Panc1 (cell line): ENCODE measurements at regions not wholly inside any gene's neighbourhood (a gene's known extent, or its start where the extent isn't known, plus 50 kb on each side); places are given as distances from the start of the nearest gene placed in this dataset.

Source experiments
- ATAC-seq: fragments of 200-7000 bp; cut with Tn5 transposase; 2 replicates; pipeline ENCODE4 v1.9.1; 2020; ENCODE audit warnings: mild to moderate bottlenecking, moderate library complexity
- BruUV-seq: library from RNA; stranded (reverse); fragments of 400-500 nt; replicated peaks from 2 replicates; lab custom pipeline; 2021; lab: Mats Ljungman, UMichigan
- CTCF ChIA-PET: fragments of 300-600 bp; sonication (Branson Sonifier 250); formaldehyde crosslinking; loops from one replicate; lab custom pipeline; 2022; ENCODE audit warnings: antibody characterized with exemption; lab: Charles Lee
- POLR2A ChIA-PET: fragments of 300-600 bp; sonication (Branson Sonifier 250); formaldehyde crosslinking; loops from one replicate; lab custom pipeline; 2022; ENCODE audit warnings: antibody characterized with exemption; lab: Charles Lee
- DNase-seq: peaks from one replicate; pipeline ENCODE4 v3.0.0-alpha.2; 2010; ENCODE audit warnings: low read depth, low spot score
- H3K27ac ChIP-seq: 2 replicates; pipeline ENCODE4 v1.5.1; 2011; ENCODE audit warnings: mild to moderate bottlenecking, low read length, inconsistent platforms
- H3K27me3 ChIP-seq: fragments of 200-500 bp; sonication (Bioruptor generic); 2 replicates; pipeline ENCODE4 v1.6.0; 2014; ENCODE audit warnings: low read length, inconsistent platforms; ENCODE audit not compliant: control insufficient read depth, insufficient read depth
- H3K36me3 ChIP-seq: fragments of 200-500 bp; sonication (Bioruptor generic); 2 replicates; pipeline ENCODE4 v1.5.1; 2014; ENCODE audit warnings: inconsistent platforms, mild to moderate bottlenecking, low read length, moderate library complexity; ENCODE audit not compliant: control insufficient read depth, insufficient read depth
- H3K4me1 ChIP-seq: 2 replicates; pipeline ENCODE4 v1.5.1; 2011; ENCODE audit warnings: inconsistent platforms, mild to moderate bottlenecking, low read length, moderate library complexity; ENCODE audit not compliant: control insufficient read depth, insufficient read depth
- H3K4me3 ChIP-seq, 2 experiments: 2 replicates each; pipeline ENCODE4 v1.5.1; 2011 to 2012; ENCODE audit warnings: low read depth in 2 of 2, low read length in 2 of 2, mild to moderate bottlenecking in 2 of 2, inconsistent platforms in 1 of 2, moderate library complexity in 1 of 2
- H3K9me3 ChIP-seq: fragments of 200-500 bp; sonication (Bioruptor generic); 2 replicates; pipeline ENCODE4 v1.5.1; 2014; ENCODE audit warnings: low read depth, mild to moderate bottlenecking, inconsistent platforms, low read length, moderate library complexity; ENCODE audit not compliant: control insufficient read depth, insufficient read depth
- CTCF ChIP-seq: fragments of 450-650 bp; IDR thresholded peaks from 2 replicates; pipeline ENCODE4 v1.5.1; 2017; ENCODE audit warnings: mild to moderate bottlenecking
- POLR2AphosphoS5 ChIP-seq: IDR thresholded peaks from 2 replicates; pipeline ENCODE4 v1.6.1; 2012; ENCODE audit warnings: mild to moderate bottlenecking, low read depth, low read length, moderate library complexity
- REST ChIP-seq, 2 experiments: IDR thresholded peaks; 2 replicates each; pipeline ENCODE4 v1.6.1; 2011 to 2012; ENCODE audit warnings: low read depth in 2 of 2, control low read depth in 1 of 2, low read length in 1 of 2, mild to moderate bottlenecking in 1 of 2, moderate library complexity in 1 of 2; ENCODE audit not compliant: insufficient read depth in 1 of 2
- SIN3A ChIP-seq: IDR thresholded peaks from 2 replicates; pipeline ENCODE4 v1.6.1; 2012; ENCODE audit warnings: low read depth, mild to moderate bottlenecking, low read length, moderate library complexity, borderline replicate concordance; ENCODE audit not compliant: insufficient read depth
- TCF7L2 ChIP-seq: IDR thresholded peaks from 2 replicates; pipeline ENCODE4 v1.6.1; 2011; ENCODE audit warnings: mild to moderate bottlenecking, low read depth, low read length, inconsistent platforms
- in situ Hi-C: cut with HindIII; loops from 2 replicates; pipeline ENCODE4 v1.10.0; 2016; ENCODE audit warnings: low sequenced_read_pairs, low pct_unique_long_range_greater_than_20kb
- intact Hi-C: fragments of 100-400 bp; cut with micrococcal nuclease; formaldehyde crosslinking; loops from one replicate; pipeline ENCODE4 v1.10.0; 2022; ENCODE audit not compliant: unreplicated experiment

- no peak overlapping the region for H3K27ac ChIP-seq
- no peaks in the 10 kb centered on the region for H3K36me3 ChIP-seq
- DNase-seq (no peak), ATAC-seq (no peak)
- no peaks in the 10 kb centered on the region for H3K4me1 ChIP-seq
- H3K4me3 ChIP-seq, result no peak overlapping the region
- no peaks in the 10 kb centered on the region for H3K27me3 ChIP-seq
- no peaks in the 10 kb centered on the region for H3K9me3 ChIP-seq
- CTCF ChIA-PET, result no interaction called here
- BruUV-seq, result no TSS peak
- no peak for TF ChIP-seq TCF7L2
- no peak for TF ChIP-seq SIN3A
- TF ChIP-seq REST (IDR thresholded peaks at IDR 0.05; ENCODE audit: insufficient read depth in 1 of 2, low read depth in 2 of 2, low read length in 1 of 2), result no peak
- no peak for TF ChIP-seq CTCF
- no peak for TF ChIP-seq POLR2AphosphoS5
- in situ Hi-C loops (no loop called here), intact Hi-C loops (no loop called here)
- POLR2A ChIA-PET, result no interaction called here
These were observed 232.4 kb downstream of the SNAPC1 start for GRCh38 chr14:61994589-61994988.

GRCh38 chr14:61996753-61997152 lies 234.5 kb downstream of the SNAPC1 start:
- no peak overlapping the region for H3K27ac ChIP-seq
- H3K27me3 ChIP-seq, result no peaks in the 10 kb centered on the region
- ChIA-PET POLR2A (interaction anchor here (0.5 kb wide), 1 partner anchor 1696 kb away, joined by 4 read pairs; no protein-coding TSS in a partner anchor), CTCF (no interaction called here)
- in situ Hi-C loops (no loop called here), intact Hi-C loops (no loop called here)
- no peaks in the 10 kb centered on the region for H3K4me1 ChIP-seq
- no peaks in the 10 kb centered on the region for H3K9me3 ChIP-seq
- H3K36me3 ChIP-seq, result no peaks in the 10 kb centered on the region
- TF ChIP-seq TCF7L2 (no peak), POLR2AphosphoS5 (no peak)
- no peak overlapping the region for H3K4me3 ChIP-seq
- DNase-seq (no peak), ATAC-seq (no peak)
- no TSS peak for BruUV-seq

- Histone ChIP-seq H3K36me3 (no peaks in the 10 kb centered on the region), H3K27ac (no peak overlapping the region), H3K4me3 (no peak overlapping the region), H3K27me3 (no peaks in the 10 kb centered on the region), H3K4me1 (no peaks in the 10 kb centered on the region), H3K9me3 (no peaks in the 10 kb centered on the region)
- intact Hi-C loops, result no loop called here
- CTCF ChIA-PET, result interaction anchor here (0.6 kb wide), 1 partner anchor 103 kb away, joined by 11 read pairs; no protein-coding TSS in a partner anchor
- DNase-seq (no peak), ATAC-seq (no peak)
- TF ChIP-seq POLR2AphosphoS5 (no peak), SIN3A (no peak), TCF7L2 (no peak), REST (IDR thresholded peaks at IDR 0.05; ENCODE audit: insufficient read depth in 1 of 2, low read depth in 2 of 2, low read length in 1 of 2) (no peak), CTCF (no peak)
- BruUV-seq, result no TSS peak
- in situ Hi-C loops, result no loop called here
- POLR2A ChIA-PET, result interaction anchor here (0.5 kb wide), 1 partner anchor 1695 kb away, joined by 4 read pairs; no protein-coding TSS in a partner anchor
These were observed 234.9 kb downstream of the SNAPC1 start for GRCh38 chr14:61997161-61997560.
